Renal cortical epithelial cell (primary cell): ENCODE measurements at regions not wholly inside any gene's neighbourhood (a gene's known extent, or its start where the extent isn't known, plus 50 kb on each side); places are given as distances from the start of the nearest gene placed in this dataset.

ENCODE experiments used
- DNase-seq: peaks from one replicate; pipeline ENCODE4 v3.0.0-alpha.2; 2011; ENCODE audit warnings: low read depth

GRCh38 chr14:104356020-104356737 lies 217.8 kb downstream of the KIF26A start:
- no peak for DNase-seq

GRCh38 chr14:104356738-104357688 lies 218.6 kb downstream of the KIF26A start:
- DNase-seq = no peak

- no peak for DNase-seq
Observed at GRCh38 chr14:104357689-104358527, 219.5 kb downstream of the KIF26A start.

- no peak for DNase-seq
Observed at GRCh38 chr14:104358528-104359300, 220.3 kb downstream of the KIF26A start.

- no peak for DNase-seq
Observed at GRCh38 chr14:104359301-104359968, 220.1 kb upstream of the C14orf180 start.

- DNase-seq = no peak
Observed at GRCh38 chr14:104359969-104360442, 219.6 kb upstream of the C14orf180 start.

- DNase-seq = no peak
Observed at GRCh38 chr14:104360501-104360900, 219.1 kb upstream of the C14orf180 start.

GRCh38 chr14:104361101-104361591 lies 218.4 kb upstream of the C14orf180 start:
- DNase-seq = no peak

GRCh38 chr14:104361921-104362681 lies 217.5 kb upstream of the C14orf180 start:
- DNase-seq = no peak

- DNase-seq = no peak
Observed at GRCh38 chr14:104362761-104363605, 216.6 kb upstream of the C14orf180 start.

- DNase-seq = no peak
Observed at GRCh38 chr14:104363891-104364760, 215.4 kb upstream of the C14orf180 start.

- DNase-seq = no peak
Observed at GRCh38 chr14:104364830-104365229, 214.7 kb upstream of the C14orf180 start.

GRCh38 chr14:104366931-104367865 lies 212.4 kb upstream of the C14orf180 start:
- DNase-seq = no peak

GRCh38 chr14:104367866-104368750 lies 211.5 kb upstream of the C14orf180 start:
- no peak for DNase-seq

- no peak for DNase-seq
Observed at GRCh38 chr14:104368751-104369100, 210.8 kb upstream of the C14orf180 start.

- no peak for DNase-seq
Observed at GRCh38 chr14:104369208-104369607, 210.4 kb upstream of the C14orf180 start.
